GM21723 (cell line): ENCODE measurements at regions not wholly inside any gene's neighbourhood (a gene's known extent, or its start where the extent isn't known, plus 50 kb on each side); places are given as distances from the start of the nearest gene placed in this dataset.
A peak's percentile ranks its signal among the peaks of the same experiment; 100 is the strongest.

Experiments
- ATAC-seq: cut with Tn5 transposase; IDR thresholded peaks from one replicate; pipeline ENCODE4 v1.9.1; 2021; ENCODE audit warnings: mild to moderate bottlenecking, moderate library complexity; ENCODE audit not compliant: unreplicated experiment

DNA sequence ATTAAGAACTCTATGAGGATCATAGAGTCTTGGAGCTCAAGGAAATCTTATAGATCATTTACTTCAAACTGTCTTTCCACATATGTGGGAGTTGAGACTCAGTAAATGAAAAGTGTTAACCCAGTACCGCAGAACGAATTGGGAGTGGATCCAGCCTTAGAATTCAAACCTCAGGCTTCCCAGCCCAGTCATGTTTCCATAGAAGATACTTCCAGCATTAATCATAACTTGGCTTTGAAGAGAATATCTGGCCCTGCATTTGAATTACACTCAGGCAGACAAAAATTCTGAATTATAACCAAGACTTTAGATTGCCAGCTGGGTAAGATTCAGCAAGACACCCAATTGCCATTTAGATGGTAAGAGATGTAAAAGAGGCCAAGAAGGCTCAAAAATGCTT, 972.0 kb downstream of the TUSC7 start:
- no peak for ATAC-seq

DNA sequence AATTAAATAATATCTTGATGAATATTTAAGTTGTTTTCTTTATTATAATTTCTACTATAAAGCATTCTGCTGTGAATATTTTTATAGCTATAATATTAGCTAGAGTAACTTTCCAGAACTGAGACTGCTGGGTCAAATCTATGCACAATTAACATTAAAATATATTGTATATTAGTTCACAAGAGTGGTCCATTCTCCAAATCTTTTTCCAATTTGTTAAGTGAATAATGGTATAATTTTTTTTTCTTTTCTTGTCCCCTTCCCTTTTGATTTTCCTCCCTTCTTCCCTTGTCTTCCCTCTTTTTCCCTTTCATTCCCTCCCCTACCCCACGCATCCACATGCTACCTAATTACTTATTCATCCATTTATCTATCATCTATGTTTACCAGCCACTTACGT, 977.5 kb downstream of the TUSC7 start:
- ATAC-seq: no peak

DNA sequence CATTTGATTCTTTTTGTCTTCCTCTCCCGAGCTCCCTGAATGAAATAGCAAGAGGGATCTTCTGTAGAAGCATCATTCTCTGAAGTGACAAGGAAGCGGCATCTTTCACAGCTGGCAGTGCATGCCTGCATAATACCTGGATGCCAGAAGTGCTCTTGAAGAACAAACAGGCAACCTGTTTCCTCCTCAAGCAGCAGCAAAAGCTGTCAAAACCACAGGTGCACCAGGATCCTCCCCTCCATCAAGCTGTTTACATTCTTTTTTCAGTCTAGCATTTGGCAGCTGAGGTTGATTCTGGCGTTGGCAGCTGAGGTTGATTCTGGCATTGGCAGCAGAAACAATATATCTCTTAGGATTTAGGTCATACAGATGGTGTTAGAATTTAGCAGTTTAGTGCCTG, 979.0 kb downstream of the TUSC7 start:
- no peak for ATAC-seq

DNA sequence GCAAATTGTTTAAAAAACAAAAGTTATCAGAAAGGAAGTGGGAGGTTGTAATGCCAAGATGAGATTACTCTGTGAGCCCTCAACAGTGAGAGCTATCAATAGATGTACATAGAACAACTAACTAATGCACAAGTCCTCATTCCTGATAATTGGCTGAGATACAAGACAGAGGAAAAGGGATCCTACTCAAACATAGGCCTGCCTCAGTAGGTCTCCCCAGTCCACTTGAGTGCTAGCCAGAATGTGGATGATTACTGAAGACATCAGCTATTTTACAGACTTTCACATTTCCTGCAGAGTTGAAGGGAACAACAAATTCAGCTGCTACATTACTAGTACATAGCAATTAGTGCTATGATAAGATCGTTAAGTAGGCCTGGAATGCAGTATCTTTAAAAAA, 981.9 kb downstream of the TUSC7 start:
- ATAC-seq: no peak

DNA sequence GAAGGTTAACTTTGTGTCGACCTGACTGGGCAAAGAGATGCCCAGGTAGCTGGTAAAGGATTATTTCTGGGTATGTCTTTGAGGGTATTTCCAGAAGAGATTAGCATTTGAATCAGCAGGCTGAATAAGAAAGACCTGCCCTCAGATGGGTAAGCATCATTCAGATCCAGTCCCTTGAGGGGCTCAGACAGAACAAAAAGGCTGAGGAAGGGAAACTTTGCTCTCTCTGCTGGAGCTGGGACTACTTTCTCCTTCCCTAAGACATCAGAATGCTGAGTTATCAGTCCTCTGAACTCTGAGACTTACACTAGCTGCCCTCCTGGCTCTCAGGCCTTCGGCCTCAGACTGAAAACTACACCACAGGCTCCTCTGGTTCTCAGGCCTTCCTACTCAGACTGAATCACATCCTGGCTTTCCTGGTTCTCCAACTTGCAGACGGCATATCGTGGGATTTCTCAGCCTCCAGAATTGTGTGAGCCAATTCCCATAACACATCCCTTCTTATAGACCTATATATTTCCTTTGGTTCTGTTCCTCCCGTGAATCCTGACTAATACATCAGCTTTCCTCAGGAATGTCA, 982.9 kb downstream of the TUSC7 start:
- ATAC-seq: no peak

DNA sequence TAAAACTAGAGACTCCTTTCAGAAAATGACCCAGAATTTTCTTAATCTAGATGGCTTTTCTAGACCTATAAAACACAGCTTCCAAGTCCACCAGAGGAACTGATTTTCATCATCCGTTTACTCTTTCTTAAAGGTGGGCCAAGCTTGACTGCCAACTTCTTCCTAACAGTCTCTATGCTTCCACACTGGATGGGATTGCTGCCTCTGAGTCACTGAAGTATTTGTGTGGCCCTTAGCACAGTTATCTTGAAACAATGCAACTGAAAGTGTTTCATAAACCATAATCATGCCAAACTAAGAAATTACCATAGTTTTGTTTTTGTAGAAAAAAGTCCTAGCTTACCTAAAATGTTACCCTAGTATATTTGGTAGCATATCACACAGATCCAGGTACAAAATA, 985.7 kb downstream of the TUSC7 start:
- ATAC-seq: no peak

DNA sequence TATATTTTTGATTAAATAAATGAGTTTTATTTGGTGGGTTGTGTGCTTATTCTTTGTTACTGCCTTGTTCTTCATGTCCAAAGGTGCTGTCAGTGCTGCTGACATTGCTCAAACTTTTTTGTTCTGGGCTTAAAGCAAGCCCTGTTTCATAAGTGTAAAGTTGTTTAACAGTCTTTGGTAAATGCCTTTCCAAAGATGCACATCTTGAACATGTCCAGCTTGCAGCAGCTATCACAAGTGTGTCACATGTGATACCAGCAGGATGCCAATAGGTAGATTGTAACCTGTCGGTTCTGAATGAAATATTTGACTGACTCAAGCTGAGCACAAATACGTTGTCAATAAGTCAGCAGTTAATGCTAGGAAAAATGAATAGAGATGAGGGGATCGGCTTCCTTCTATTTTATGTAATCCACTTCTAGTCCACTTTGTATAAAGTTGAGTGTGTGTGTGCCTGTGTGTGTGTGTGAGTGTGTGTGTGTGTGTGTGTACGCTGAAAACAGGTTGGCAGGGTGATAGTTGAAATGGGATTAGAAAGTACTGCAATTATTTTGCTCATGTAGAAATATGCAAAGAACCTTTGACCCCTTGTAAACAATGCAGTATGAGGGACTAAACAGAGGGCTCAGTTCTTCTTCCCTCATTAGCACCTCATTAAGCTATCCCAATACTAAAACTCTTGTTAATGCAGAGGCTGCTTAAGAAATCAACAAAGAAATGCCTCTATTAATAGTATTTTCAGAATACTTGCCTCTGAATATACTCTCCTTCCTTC, 986.5 kb downstream of the TUSC7 start:
- no peak for ATAC-seq

DNA sequence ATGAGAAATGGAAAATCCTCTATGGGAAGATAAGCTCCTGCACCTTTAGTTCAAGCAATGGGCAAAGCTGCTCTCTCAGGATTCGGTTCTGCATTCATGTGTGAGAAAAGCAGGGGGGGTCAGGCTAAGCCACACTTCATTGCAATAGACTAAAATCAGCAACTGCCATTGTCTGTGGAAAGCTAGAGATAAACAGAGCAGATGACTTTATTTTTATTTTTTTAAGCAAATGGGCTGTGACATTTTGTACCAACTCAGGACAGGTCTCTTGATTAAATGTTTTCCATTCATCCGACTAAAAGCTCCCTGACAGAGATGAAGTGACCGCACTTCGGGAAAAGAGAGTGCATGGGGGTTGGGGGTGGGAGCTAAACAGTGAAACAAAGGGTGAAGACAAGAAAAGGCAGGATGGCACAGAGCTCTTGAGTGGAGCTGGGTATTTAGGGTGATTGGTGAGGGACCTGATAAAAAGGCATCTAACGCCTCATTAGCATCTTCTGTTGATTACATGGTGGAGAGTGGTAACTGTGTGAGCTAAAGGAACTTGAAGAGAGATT, 987.4 kb downstream of the TUSC7 start:
- ATAC-seq: no peak

DNA sequence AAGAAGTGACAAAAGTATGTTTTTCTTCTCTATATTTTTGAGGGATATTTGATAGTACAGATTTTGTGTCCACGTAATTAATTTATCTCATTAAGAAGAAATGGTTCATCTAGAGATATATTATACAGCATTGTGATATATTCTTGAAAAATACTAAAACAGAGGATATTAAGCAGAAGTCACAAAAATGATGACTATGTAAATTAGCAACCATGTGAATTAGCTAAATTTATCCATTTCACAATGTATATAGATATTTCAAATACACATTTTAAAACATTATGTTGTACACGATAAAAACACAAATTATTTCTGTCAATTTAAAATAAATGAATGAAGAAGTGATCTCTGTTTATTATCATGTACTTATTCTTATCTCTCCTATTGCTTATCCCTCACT, 989.5 kb downstream of the TUSC7 start:
- no peak for ATAC-seq

DNA sequence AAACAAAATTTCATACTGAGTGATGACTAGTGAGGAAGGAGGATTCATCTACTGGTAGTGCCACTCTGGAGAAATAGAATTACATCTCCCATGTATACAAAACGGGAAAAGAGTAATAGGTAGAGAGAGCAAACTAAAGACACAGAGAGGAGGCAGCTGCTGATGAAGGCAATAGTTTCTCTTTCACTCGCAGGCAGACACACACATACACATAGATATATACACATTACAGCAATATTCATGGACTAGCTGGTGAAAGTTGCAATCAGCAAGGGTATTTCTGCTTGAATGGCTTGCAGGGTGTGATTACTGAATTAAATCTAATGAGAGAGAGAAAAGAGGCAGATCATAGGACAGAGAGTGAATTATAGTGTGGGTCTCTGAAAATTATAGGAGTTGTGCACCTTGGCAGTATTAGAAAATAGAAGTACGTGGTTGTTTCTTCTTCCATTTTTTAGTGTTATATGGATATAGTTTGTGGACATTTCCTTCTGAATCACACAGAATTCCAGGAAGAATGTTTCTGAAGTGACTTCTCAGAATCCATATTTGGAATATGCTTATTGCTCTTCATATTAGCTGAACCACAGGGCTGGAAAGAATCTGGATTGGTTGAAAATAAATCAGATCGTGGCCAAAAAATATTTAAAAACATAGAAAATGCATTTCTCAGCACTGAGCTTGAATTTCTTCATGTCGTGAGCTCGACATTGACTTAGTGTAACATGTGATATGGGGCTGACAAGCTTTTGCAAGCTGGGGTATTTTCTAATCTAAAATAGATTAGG, 991.2 kb downstream of the TUSC7 start:
- no peak for ATAC-seq

DNA sequence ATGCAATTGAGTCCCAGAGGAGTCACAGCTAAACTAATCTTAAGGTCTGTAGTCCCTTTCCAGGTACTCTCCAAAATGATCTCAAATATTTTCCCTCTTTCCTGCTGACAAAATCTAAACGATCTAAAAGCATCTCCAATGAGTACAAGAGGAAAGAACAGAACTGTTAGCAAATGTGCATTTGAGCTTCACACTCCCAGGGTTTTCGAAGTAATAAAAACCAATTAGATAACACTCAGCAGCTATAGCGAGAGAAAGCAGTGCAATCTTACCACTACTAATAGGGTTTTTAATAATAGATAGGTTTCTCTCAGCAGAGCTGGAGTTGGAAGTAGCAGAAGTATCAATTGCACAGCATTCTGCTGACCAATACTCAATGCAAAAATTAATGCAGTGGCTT, 995.4 kb downstream of the TUSC7 start:
- ATAC-seq: no peak

DNA sequence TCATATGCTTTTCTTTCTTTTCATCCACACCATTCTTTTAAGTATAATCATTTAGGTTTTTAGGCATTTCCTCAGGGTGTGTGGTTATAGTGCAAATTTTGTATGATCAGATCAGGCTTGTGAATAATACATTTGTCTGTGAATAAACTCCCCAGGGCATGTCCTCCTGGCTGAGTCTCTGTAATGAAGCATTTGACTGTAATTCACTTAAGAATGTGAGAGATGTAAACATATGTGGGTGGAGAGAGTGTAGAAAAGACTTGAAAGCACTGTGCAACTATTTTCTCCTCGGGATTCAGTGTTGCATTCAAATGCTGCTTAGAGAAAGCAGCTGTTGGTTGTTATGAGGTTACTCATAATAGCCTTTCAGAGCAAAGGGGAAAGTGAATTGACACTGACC, 996.5 kb downstream of the TUSC7 start:
- ATAC-seq: no peak

DNA sequence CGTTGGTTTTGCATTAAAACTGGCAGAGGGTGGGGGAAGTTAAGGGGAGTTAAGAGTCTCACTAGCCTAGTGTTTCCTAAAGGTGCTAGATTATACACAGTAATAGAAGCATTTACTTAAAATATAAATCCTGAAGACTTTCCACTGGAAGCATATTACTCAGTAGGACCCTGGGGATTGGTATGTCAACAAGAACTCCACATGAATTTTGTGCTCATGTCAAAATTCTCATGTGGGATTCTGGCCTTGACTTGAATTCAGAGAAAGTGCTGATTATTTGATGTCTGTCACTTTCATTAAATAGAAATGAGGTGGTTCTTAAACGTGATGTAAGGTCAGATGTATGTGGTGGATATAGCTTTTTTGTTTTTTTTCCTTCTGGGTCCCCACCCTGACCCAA, 997.2 kb downstream of the TUSC7 start:
- ATAC-seq: no peak

DNA sequence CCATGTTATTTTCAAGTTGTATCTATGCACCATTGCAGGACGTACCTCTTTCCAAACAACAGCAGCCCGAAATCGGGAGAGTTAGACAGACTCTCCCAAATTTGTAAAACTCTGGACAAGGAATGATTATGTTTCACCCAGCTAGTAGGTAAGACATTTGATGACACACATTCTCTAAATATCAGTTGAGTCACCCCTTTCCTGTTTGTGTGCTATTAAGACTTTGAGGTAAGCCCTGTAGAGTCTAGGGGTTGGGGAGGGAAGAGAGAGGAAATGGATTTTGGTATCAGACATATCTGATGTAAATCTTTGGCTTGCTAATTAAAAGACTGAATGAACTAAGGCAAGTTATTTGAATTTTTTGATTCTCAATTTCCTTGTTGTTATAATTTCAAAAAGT, 999.0 kb downstream of the TUSC7 start:
- ATAC-seq: no peak

DNA sequence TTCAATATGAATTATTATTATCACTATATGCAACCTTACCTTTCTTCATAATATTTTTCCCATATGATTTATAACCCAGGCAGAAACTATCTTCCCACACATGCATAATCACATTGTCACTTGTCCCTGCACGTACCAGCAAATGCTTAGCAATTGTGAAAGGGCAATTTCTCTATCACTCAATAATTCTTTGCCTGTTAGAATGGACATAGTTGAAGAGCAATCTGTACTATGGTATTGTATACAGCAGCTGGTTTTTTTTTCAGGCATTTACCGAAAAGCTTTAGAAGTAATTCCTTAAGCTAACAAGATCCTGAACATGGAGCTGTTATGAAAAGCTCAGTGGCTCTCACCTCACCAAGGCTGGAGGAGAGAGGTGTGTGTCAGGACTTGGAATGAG, 999.5 kb downstream of the TUSC7 start:
- ATAC-seq: no peak

DNA sequence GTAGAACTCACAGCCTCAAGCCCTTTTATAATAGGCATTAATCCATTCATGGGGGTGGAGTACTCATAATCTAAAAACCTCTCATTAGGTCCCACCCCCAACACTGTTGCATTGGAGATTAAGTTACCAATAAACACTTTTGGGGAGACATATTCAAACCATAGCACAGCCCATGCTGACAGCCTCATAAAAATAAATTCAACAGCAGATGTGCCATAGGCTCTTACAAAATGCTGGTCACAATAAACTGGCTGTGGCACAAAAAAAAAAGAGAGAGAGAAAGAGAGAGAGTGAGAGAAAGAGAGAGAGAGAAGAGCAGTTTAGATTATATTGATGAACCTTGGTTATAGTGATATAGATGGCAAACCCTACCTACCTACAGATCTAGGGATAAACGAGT, 1000.9 kb downstream of the TUSC7 start:
- ATAC-seq: no peak

DNA sequence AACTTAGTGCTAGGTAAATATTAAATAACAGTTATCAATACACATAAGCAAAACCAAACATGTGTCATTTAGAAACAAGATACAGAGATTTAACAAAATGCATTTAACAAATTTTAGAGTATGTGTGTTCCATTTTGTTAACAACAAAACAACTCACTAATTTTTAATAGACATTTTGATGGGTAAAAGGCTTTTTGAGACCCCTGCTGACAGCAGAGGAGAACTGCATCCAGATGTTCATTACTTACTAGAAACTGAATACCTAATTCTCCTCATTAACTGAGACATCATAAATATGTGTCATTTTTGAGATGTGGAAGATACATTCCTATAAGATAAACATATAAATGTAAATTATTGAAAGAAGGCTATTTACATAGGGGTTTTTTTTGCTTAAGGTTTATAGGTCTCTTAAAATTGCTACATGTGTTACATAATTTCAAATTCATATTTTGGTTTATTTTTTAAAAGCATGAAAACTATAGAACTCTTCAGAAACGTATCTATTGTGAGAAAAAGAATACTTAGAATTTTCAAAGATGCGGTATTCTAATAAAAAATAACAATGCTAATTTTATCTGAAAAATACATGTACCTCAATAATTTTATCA, 1009.8 kb downstream of the TUSC7 start:
- peak; percentile 57 for ATAC-seq

DNA sequence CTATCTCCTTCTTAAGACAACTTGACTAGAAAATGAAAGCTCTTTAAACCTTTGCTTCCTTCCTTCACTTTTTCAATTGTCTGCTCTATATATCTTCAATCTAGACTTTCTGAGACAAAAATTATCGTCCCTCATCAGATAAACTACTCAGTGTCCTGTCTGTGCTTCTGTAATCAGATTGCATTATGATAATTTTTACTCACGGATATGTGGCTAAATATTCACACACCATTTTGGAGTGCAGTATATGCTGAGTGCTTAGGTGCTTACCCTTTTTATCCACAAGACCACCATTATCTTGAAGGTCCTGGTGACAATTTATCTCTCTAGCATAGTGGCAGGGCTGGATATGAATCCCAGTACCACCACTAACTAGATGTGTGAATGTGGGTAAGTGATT, 1012.3 kb downstream of the TUSC7 start:
- no peak for ATAC-seq

DNA sequence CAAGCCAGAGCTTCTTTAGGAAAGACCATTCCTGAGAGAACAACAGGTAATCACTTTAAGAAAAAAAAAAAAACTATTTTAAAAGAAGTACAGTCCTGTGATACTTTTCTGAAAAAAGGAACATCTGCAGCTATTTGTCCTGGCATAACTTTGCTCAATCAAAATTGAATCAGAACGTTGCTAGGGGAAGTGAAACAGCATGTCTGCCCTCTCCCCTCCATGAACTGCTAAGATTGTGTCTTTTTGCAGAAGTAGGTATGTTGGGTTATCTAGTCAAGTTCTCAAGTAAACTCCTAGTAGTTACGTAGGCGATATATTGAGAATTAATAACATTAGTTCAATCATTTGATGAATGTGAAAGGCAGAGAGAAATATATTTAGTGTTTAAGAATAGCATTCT, 1013.3 kb downstream of the TUSC7 start:
- no peak for ATAC-seq

DNA sequence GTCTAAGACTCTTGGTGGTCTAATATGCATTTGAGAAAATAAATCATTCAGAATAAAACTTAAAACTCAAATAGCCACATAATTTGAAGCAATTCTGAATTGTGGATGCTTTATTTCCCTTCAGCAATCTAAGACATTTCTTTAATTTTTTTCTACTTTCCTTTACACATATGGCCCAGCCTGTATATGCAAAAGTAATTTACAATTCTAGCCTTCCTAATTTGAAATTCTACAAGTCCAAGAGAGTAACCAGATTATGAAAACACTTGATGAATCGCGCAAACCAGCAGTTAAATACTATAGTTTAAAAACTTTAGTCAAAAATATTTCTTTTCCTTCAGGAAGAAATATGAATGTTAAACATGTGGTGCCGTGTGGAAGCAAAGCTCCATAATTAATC, 1014.2 kb downstream of the TUSC7 start:
- no peak for ATAC-seq

DNA sequence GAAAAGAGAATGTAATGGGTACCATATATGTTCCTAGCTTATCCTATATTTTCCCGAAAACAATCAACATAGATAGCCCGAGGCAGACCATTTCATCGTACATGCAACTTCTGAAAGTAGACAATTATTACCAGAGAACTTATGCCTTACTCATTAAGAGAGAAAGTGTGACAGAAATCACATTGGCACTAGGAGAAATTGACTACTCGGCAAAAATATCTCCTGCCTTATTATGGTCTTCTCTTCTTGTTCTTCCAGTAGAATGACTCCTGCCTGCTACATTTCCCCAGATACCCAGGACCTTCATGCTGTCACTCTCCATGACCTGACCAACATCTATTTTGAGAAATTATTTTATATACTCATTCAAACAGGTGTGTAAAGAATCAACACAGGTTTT, 1015.7 kb downstream of the TUSC7 start:
- no peak for ATAC-seq
